HFFc6 (cell line): ENCODE measurements at regions not wholly inside any gene's neighbourhood (a gene's known extent, or its start where the extent isn't known, plus 50 kb on each side); places are given as distances from the start of the nearest gene placed in this dataset.

Experiments used
- DNase-seq: peaks from one replicate; pipeline ENCODE4 v3.0.0-alpha.2; 2018
- H3K27ac Mint-ChIP-seq: 2 replicates; pipeline ENCODE4 v1.8.0; 2020; ENCODE audit warnings: mild to moderate bottlenecking, mixed read lengths
- H3K27me3 Mint-ChIP-seq: 2 replicates; pipeline ENCODE4 v1.8.0; 2021; ENCODE audit warnings: mild to moderate bottlenecking, moderate library complexity, mixed read lengths; ENCODE audit not compliant: insufficient read depth
- H3K36me3 Mint-ChIP-seq: 2 replicates; pipeline ENCODE4 v1.8.0; 2021; ENCODE audit warnings: low read depth, mixed read lengths
- H3K4me1 Mint-ChIP-seq: 2 replicates; pipeline ENCODE4 v1.8.0; 2020; ENCODE audit warnings: low read depth, mixed read lengths
- H3K4me3 Mint-ChIP-seq: 2 replicates; pipeline ENCODE4 v1.8.0; 2020; ENCODE audit warnings: mild to moderate bottlenecking, moderate library complexity, mixed read lengths
- H3K9me3 Mint-ChIP-seq: 2 replicates; pipeline ENCODE4 v1.8.0; 2020; ENCODE audit warnings: mild to moderate bottlenecking, mixed read lengths
- TF ChIP-seq, protein P1 (sequence below): fragments of 200-600 bp; sonication (generic); IDR thresholded peaks from 2 replicates; pipeline ENCODE4 v1.5.0; 2021; ENCODE audit warnings: antibody characterized with exemption, mild to moderate bottlenecking

DNA sequence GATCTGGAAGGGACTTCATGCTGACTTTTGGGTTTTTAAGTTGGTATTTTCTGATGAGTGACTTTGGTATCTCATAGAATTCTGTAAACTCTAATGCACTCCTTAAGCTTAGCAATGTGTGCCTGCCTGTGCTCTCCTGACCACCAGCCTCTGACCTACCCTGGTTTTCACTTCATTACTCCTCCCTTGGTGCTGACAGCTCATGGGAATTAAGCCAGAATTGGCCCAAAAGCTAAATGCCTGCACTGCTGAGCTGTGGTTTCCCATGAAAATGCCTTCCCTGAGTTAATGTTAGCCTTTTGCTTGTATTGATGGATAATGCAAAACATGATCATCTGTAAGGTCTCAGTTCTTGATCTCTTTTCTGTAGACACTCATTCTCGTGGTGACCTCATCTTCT, 308.0 kb downstream of the DOCK8 start:
- H3K4me1 Mint-ChIP-seq = no peaks in the 10 kb centered on the region
- DNase-seq = no peak
- no peak overlapping the region for H3K27ac Mint-ChIP-seq
- no peak overlapping the region for H3K4me3 Mint-ChIP-seq
- H3K9me3 Mint-ChIP-seq = no peaks in the 10 kb centered on the region
- no peaks in the 10 kb centered on the region for H3K36me3 Mint-ChIP-seq
- TF ChIP-seq, protein P1, sequence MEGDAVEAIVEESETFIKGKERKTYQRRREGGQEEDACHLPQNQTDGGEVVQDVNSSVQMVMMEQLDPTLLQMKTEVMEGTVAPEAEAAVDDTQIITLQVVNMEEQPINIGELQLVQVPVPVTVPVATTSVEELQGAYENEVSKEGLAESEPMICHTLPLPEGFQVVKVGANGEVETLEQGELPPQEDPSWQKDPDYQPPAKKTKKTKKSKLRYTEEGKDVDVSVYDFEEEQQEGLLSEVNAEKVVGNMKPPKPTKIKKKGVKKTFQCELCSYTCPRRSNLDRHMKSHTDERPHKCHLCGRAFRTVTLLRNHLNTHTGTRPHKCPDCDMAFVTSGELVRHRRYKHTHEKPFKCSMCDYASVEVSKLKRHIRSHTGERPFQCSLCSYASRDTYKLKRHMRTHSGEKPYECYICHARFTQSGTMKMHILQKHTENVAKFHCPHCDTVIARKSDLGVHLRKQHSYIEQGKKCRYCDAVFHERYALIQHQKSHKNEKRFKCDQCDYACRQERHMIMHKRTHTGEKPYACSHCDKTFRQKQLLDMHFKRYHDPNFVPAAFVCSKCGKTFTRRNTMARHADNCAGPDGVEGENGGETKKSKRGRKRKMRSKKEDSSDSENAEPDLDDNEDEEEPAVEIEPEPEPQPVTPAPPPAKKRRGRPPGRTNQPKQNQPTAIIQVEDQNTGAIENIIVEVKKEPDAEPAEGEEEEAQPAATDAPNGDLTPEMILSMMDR = no peak
- peaks cover 10% of the 10 kb centered on the region for H3K27me3 Mint-ChIP-seq

DNA sequence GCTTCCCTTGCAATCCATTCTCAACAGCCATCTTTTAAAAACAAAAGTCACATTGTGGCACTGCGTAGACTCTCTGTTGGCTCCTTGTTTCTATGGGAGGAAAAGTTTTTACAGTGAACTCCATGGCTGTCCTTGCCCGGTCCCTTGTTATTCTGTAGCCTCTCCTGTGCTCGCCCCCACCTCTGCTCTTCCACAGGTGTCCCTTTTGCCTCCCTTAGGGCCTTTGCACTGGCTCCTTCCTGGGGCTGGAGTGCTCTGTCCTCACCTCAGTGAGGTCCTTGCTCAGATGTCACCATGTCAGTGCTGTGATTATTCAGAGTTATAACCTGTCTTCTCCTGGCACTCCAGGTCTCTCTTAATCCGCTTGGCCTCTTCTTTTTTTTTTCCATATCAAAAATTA, 308.8 kb downstream of the DOCK8 start:
- Mint-ChIP-seq H3K27me3 (peaks cover 6% of the 10 kb centered on the region), H3K4me3 (no peak overlapping the region), H3K36me3 (no peaks in the 10 kb centered on the region), H3K27ac (no peak overlapping the region), H3K4me1 (no peaks in the 10 kb centered on the region), H3K9me3 (no peaks in the 10 kb centered on the region)
- TF ChIP-seq, protein P1 = no peak
- no peak for DNase-seq

DNA sequence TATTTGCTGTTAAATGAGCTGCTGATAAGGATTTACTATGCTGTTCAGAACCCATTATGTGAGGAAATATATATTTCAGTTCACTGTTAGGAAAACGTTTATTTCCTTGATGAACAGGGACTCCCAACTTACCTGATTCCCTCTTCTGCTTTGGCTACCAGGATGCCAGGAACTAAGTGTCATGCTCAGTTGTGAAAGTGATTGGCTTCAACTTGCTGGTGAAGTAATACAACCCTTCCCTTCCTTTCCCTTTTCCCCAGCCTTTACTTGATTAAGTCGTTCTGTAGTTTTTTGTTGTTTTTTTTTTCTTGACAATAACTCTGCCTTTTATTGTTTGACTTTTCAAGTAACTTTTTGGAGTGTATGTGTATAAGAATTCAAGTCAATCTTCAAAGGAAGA, 309.3 kb downstream of the DOCK8 start:
- Mint-ChIP-seq H3K9me3 (no peaks in the 10 kb centered on the region), H3K27me3 (peaks cover 6% of the 10 kb centered on the region), H3K36me3 (no peaks in the 10 kb centered on the region), H3K4me1 (no peaks in the 10 kb centered on the region), H3K4me3 (no peak overlapping the region), H3K27ac (no peak overlapping the region)
- no peak for DNase-seq
- TF ChIP-seq, protein P1 = no peak

- Mint-ChIP-seq H3K36me3 (no peaks in the 10 kb centered on the region), H3K4me1 (no peaks in the 10 kb centered on the region), H3K27ac (no peak overlapping the region), H3K4me3 (no peak overlapping the region), H3K9me3 (no peaks in the 10 kb centered on the region), H3K27me3 (peaks cover 4% of the 10 kb centered on the region)
- TF ChIP-seq, protein P1 = no peak
- no peak for DNase-seq
Observed at GRCh38 chr9:526904-527591, 312.4 kb downstream of the DOCK8 start.

DNA sequence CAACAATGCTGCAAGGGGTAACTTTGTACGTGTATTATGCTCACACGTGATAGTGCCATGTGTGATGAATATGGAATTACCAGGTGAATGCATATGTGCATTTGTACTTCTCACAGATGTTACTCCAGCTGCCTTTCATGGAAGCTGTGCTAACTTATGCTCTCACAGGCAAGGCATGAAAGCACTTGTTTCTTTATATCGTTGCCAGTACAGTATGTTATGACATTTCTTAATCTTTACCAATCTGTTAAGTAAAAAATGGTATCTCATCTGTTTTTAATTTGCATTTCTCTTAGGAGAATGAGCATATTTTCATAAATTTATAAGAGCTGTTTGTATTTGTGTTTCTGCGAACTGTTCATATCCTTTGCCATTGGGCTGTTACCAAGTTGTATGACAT, 311.8 kb upstream of the DMRT1 start:
- no peak overlapping the region for H3K27ac Mint-ChIP-seq
- H3K9me3 Mint-ChIP-seq = no peaks in the 10 kb centered on the region
- peaks cover 1% of the 10 kb centered on the region for H3K27me3 Mint-ChIP-seq
- no peak for DNase-seq
- H3K4me3 Mint-ChIP-seq = no peak overlapping the region
- TF ChIP-seq, protein P1 = no peak
- no peaks in the 10 kb centered on the region for H3K4me1 Mint-ChIP-seq
- no peaks in the 10 kb centered on the region for H3K36me3 Mint-ChIP-seq
